ENCODE measurements at regions not wholly inside any gene's neighbourhood (a gene's known extent, or its start where the extent isn't known, plus 50 kb on each side); places are given as distances from the start of the nearest gene placed in this dataset.

DNA sequence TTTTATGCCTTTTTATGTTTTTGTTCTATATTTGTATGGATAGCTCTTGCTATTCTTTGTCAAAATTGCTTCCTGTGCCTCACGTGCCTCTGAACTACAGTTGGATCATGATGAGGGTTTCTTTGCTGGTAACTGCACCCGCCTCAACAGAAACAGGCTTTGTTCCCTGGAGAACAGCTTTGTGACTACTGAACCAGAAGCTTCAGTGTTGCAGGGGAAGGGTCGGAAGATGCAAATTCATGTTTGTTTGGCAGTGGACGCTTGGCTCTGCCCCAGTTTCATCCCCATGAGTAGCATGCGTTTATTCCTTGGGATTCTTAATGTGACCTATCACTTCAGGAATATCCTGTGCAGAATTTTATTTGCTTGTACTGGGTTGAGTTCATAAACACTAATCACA, 959.1 kb upstream of the WWC1 start:
- 74 to 78% methylated on average over 5 of the region's 5 CpGs for WGBS, 2 donors
- DNase-seq (no peak), FAIRE-seq (no peak)

DNA sequence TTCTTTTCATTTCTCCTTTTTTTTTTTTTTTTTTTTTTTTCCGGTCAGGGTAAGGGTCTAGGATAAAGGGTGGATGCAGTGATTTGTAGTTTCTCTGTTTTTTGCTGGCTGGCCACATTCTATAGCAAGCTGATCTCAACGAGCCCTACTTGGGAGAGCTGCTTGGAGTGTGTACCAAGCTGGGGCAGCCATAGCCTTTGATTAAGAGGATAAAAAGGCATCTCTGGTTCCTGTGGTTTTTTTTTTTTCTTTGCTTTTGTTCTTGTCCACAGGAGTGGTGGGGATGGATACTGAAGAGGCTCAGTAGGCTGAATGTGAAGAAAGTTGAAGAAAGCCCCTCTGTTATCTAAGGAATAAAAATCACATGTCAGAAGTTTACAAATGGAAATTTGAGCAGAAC, 955.3 kb upstream of the WWC1 start:
- Histone ChIP-seq H3K9me3 (no peaks in the 10 kb centered on the region), H3K4me3 (no peak overlapping the region), H3K4me1 (no peaks in the 10 kb centered on the region), H3K27ac (no peak overlapping the region), H3K36me3 (no peaks in the 10 kb centered on the region), H3K27me3 (no peaks in the 10 kb centered on the region)
- DNase-seq (no peak), FAIRE-seq (no peak), ATAC-seq (no peak)
- TF ChIP-seq, protein P1, sequence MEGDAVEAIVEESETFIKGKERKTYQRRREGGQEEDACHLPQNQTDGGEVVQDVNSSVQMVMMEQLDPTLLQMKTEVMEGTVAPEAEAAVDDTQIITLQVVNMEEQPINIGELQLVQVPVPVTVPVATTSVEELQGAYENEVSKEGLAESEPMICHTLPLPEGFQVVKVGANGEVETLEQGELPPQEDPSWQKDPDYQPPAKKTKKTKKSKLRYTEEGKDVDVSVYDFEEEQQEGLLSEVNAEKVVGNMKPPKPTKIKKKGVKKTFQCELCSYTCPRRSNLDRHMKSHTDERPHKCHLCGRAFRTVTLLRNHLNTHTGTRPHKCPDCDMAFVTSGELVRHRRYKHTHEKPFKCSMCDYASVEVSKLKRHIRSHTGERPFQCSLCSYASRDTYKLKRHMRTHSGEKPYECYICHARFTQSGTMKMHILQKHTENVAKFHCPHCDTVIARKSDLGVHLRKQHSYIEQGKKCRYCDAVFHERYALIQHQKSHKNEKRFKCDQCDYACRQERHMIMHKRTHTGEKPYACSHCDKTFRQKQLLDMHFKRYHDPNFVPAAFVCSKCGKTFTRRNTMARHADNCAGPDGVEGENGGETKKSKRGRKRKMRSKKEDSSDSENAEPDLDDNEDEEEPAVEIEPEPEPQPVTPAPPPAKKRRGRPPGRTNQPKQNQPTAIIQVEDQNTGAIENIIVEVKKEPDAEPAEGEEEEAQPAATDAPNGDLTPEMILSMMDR (IDR thresholded peaks at IDR 0.05), result no peak
- intact Hi-C loops (cut with DNase I), result no loop called here
- WGBS, 2 donors, result 74 to 80% methylated on average over 2 of the region's 2 CpGs

More for the DNA sequence above, 959.1 kb upstream of the WWC1 start:
- no peaks in the 10 kb centered on the region for H3K9me3 ChIP-seq
- H3K27me3 ChIP-seq, result no peaks in the 10 kb centered on the region
- intact Hi-C loops (cut with DNase I), result no loop called here
- H3K36me3 ChIP-seq, result no peaks in the 10 kb centered on the region
- H3K4me1 ChIP-seq, result no peaks in the 10 kb centered on the region
- no peak overlapping the region for H3K27ac ChIP-seq
- TF ChIP-seq, protein P1 (IDR thresholded peaks at IDR 0.05), result no peak
- H3K4me3 ChIP-seq, result no peak overlapping the region
- no peak for ATAC-seq

DNA sequence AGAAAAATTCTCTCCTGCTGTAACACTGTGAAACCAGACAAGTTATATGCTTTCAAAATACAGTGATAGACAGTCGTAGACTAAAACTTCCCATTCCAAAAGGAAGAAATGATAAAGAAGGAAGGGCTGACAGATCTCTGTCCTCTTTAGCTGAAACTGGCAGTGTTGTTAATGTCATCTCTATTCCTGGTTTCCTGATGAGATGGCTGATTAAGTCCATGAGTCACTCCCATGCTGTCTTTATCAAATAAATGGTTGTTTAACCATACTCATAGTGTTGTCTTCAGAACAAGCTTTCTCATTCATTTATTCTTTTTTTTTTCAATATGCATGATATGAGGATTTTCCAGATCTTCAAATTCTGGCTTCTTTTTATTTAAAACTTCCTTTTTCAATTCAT, 952.2 kb upstream of the WWC1 start:
- no peaks in the 10 kb centered on the region for H3K9me3 ChIP-seq
- intact Hi-C loops (cut with DNase I), result no loop called here
- H3K27ac ChIP-seq, result no peak overlapping the region
- no peak for ATAC-seq
- H3K36me3 ChIP-seq, result no peaks in the 10 kb centered on the region
- H3K4me1 ChIP-seq, result no peaks in the 10 kb centered on the region
- TF ChIP-seq, protein P1 (IDR thresholded peaks at IDR 0.05), result no peak
- 73 to 88% methylated on average over 1 of the region's 1 CpG for WGBS, 2 donors
- DNase-seq, result no peak
- FAIRE-seq, result no peak
- no peak overlapping the region for H3K4me3 ChIP-seq
- H3K27me3 ChIP-seq, result no peaks in the 10 kb centered on the region

DNA sequence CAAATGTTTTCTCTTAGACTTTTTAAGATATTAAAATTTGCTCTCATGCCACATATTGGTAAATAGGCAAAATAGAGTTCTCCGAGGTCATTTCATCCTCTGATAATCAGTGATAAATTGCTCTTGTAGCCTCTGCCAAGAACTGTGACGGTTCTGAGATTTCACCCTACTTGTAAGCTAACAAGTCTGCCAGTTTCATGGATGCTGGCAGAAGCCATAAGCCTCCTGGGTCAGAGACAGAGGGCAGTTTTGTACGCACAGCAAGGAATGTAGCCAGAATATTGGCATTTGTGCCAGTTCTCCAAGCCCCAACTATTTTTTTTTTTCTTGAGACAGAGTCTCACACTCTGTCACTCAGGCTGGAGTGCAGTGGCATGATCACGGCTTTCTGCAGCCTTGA, 945.0 kb upstream of the WWC1 start:
- Histone ChIP-seq H3K27me3 (no peaks in the 10 kb centered on the region), H3K27ac (no peak overlapping the region), H3K36me3 (no peaks in the 10 kb centered on the region), H3K4me1 (no peaks in the 10 kb centered on the region), H3K4me3 (no peak overlapping the region), H3K9me3 (no peaks in the 10 kb centered on the region)
- ATAC-seq (no peak), FAIRE-seq (no peak), DNase-seq (no peak)
- TF ChIP-seq, protein P1 (IDR thresholded peaks at IDR 0.05), result no peak
- intact Hi-C loops (cut with DNase I), result no loop called here
- 16 to 22% methylated on average over 4 of the region's 4 CpGs for WGBS, 2 donors

DNA sequence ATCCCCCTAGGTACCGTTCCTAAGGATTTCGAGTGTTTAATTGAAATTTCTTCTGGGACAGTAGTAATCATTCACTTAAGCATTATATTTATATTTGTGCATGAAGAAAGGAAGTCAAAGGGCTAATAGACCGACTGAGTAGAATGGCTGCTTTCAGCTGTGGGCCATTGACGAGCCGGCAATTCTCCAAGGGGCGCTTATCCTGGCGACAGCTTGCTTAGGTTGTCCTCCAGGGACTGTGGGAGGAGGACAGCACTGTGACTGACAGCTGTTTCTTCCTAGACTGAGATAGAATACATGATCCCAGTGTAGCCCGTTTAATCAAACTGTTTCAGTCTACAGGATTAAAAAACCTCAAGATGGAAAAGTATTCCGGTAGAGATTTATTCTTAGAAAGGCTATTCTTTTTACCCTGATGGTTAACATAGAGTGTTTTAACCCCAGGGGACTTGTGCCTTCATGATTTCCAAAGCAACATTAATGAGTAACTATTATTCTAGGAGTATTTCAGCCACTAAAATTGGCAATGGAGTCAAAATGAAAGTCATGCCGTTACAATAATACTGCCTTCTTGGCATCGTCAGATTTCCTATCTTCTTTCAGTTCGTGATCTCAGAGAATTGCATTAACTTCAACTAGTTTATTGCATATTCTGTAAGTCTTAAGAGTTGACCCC, 943.1 kb upstream of the WWC1 start:
- WGBS, 2 donors, result 84 to 90% methylated on average over 12 of the region's 12 CpGs
- intact Hi-C loops (cut with DNase I), result no loop called here
- no peak for ATAC-seq

More for the DNA sequence above, 943.1 kb upstream of the WWC1 start:
- Histone ChIP-seq H3K27ac (no peak overlapping the region), H3K9me3 (no peaks in the 10 kb centered on the region), H3K4me1 (no peaks in the 10 kb centered on the region), H3K27me3 (no peaks in the 10 kb centered on the region), H3K36me3 (no peaks in the 10 kb centered on the region), H3K4me3 (no peak overlapping the region)
- FAIRE-seq (no peak), DNase-seq (no peak)
- TF ChIP-seq, protein P1 (IDR thresholded peaks at IDR 0.05), result no peak

Measured in pancreas (tissue), 10 donors.